ENCODE measurements at regions not wholly inside any gene's neighbourhood (a gene's known extent, or its start where the extent isn't known, plus 50 kb on each side); places are given as distances from the start of the nearest gene placed in this dataset.

GRCh38 chr12:46661110-46661845, 164.5 kb downstream of the SLC38A4 start:
- Mint-ChIP-seq H3K9me3 (no peaks in the 10 kb centered on the region), H3K27me3 (ENCODE audit: low read depth) (no peaks in the 10 kb centered on the region), H3K36me3 (ENCODE audit: low read depth) (no peaks in the 10 kb centered on the region), H3K27ac (ENCODE audit: unreplicated experiment) (no peak overlapping the region), H3K4me1 (peaks cover 36% of the 10 kb centered on the region), H3K4me3 (no peak overlapping the region)
- no peak for DNase-seq (ENCODE audit: low read depth, low spot score)
- peak; percentile 73 for TF ChIP-seq CTCF (conservative IDR thresholded peaks at IDR 0.05)

GRCh38 chr12:46660719-46661109, 165.1 kb downstream of the SLC38A4 start:
- no peaks in the 10 kb centered on the region for H3K36me3 Mint-ChIP-seq (ENCODE audit: low read depth)
- peaks cover 36% of the 10 kb centered on the region for H3K4me1 Mint-ChIP-seq
- H3K9me3 Mint-ChIP-seq = no peaks in the 10 kb centered on the region
- H3K4me3 Mint-ChIP-seq = no peak overlapping the region
- no peak for DNase-seq (ENCODE audit: low read depth, low spot score)
- H3K27me3 Mint-ChIP-seq (ENCODE audit: low read depth) = no peaks in the 10 kb centered on the region
- TF ChIP-seq CTCF (conservative IDR thresholded peaks at IDR 0.05) = no peak
- H3K27ac Mint-ChIP-seq (ENCODE audit: unreplicated experiment) = no peak overlapping the region

GRCh38 chr12:46660276-46660675, 165.5 kb downstream of the SLC38A4 start:
- no peak for DNase-seq (ENCODE audit: low read depth, low spot score)
- Mint-ChIP-seq H3K4me3 (no peak overlapping the region), H3K27ac (ENCODE audit: unreplicated experiment) (no peak overlapping the region), H3K27me3 (ENCODE audit: low read depth) (no peaks in the 10 kb centered on the region), H3K4me1 (peaks cover 36% of the 10 kb centered on the region), H3K36me3 (ENCODE audit: low read depth) (no peaks in the 10 kb centered on the region), H3K9me3 (no peaks in the 10 kb centered on the region)
- no peak for TF ChIP-seq CTCF (conservative IDR thresholded peaks at IDR 0.05)

- Mint-ChIP-seq H3K36me3 (ENCODE audit: low read depth) (no peaks in the 10 kb centered on the region), H3K27me3 (ENCODE audit: low read depth) (no peaks in the 10 kb centered on the region), H3K4me1 (peaks cover 34% of the 10 kb centered on the region), H3K4me3 (no peak overlapping the region), H3K9me3 (no peaks in the 10 kb centered on the region), H3K27ac (ENCODE audit: unreplicated experiment) (no peak overlapping the region)
- no peak for DNase-seq (ENCODE audit: low read depth, low spot score)
- no peak for TF ChIP-seq CTCF (conservative IDR thresholded peaks at IDR 0.05)
These were observed 166.0 kb downstream of the SLC38A4 start for GRCh38 chr12:46659824-46660223.

GRCh38 chr12:46659032-46659650, 166.7 kb downstream of the SLC38A4 start:
- peaks cover 31% of the 10 kb centered on the region for H3K4me1 Mint-ChIP-seq
- no peak overlapping the region for H3K27ac Mint-ChIP-seq (ENCODE audit: unreplicated experiment)
- no peak overlapping the region for H3K4me3 Mint-ChIP-seq
- TF ChIP-seq CTCF (conservative IDR thresholded peaks at IDR 0.05) = no peak
- no peaks in the 10 kb centered on the region for H3K36me3 Mint-ChIP-seq (ENCODE audit: low read depth)
- DNase-seq (ENCODE audit: low read depth, low spot score) = no peak
- H3K27me3 Mint-ChIP-seq (ENCODE audit: low read depth) = no peaks in the 10 kb centered on the region
- H3K9me3 Mint-ChIP-seq = no peaks in the 10 kb centered on the region
